ENCODE measurements at regions not wholly inside any gene's neighbourhood (a gene's known extent, or its start where the extent isn't known, plus 50 kb on each side); places are given as distances from the start of the nearest gene placed in this dataset.

DNA sequence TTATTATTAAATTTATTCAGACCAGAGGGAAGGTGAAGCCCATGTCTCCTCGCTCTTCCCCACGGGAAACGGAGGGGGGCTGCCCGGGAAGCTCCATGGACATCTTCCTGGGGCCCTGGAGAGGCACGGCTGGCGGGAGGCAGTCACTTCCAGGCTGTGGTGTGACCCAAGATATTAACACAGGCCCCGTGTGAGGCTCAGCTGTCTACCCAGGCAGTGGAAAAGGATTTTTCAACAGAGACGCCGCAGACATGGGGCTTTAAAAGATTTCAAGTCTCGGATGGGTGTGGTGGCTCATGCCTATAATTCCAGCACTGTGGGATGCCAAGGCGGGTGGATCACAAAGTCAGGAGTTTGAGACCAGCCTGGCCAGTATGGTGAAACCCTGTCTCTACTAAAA lies 117.9 kb downstream of the ERMARD start:
- DNase-seq: peak; percentile 3
- TF ChIP-seq CTCF (IDR thresholded peaks at IDR 0.05): no peak
- H3K9me3 ChIP-seq: no peaks in the 10 kb centered on the region
- H3K27ac ChIP-seq: no peak overlapping the region
- no peak overlapping the region for H3K9ac ChIP-seq (ENCODE audit: low read depth in 2 of 2, low read length in 2 of 2)
- intact Hi-C loops (cut with DNase I): no loop called here
- no peak overlapping the region for H3K4me3 ChIP-seq
- no peaks in the 10 kb centered on the region for H3K27me3 ChIP-seq
- no peaks in the 10 kb centered on the region for H3K36me3 ChIP-seq
- H3K4me1 ChIP-seq: no peaks in the 10 kb centered on the region

DNA sequence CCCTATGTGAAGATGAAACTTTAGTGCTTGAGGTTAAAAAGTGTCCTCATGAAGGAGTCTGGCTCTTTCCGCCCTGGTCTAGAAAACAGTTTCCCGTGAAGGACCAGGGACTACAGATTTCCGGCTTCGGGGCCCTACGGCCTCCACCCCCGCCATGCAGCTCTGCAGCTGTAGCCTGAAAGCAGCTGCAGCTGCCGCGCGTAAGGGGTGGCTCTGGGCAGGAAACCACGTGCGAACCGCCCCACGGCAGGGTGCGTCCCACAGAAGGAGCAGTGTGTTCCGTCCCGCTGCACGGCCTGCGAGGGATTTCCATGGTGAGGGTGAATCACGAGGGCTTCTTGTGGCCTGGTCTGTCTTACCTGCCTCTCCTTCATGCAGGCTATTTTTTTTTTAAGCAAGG lies 117.0 kb downstream of the ERMARD start:
- no peak overlapping the region for H3K27ac ChIP-seq

DNA sequence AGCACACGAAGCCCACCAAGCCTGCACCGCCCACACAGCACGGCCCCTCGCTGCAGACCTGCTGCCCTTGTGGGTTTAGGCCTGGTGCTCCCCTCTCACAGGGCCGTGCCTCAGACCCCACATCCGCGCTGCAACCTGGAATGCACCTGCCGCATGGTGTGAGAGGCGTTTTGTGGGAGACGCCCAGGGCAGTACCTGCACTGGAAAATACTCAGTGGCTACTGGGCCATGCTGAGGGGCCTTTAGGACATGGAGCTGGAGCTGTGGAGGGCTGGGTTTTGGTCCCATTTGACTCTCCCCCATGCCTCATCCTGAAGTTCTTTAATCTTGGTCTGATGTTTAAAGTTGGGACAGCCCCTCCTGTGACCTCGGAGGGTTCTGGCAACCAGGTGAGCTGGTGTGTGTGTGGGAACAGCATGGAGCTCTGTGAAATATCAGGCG lies 116.3 kb downstream of the ERMARD start:
- H3K9me3 ChIP-seq: no peaks in the 10 kb centered on the region
- H3K27ac ChIP-seq: no peak overlapping the region
- no peak overlapping the region for H3K4me3 ChIP-seq
- no peak for DNase-seq
- no peaks in the 10 kb centered on the region for H3K4me1 ChIP-seq
- no peak for TF ChIP-seq CTCF (IDR thresholded peaks at IDR 0.05)
- H3K36me3 ChIP-seq: no peaks in the 10 kb centered on the region
- intact Hi-C loops (cut with DNase I): no loop called here
- no peak overlapping the region for H3K9ac ChIP-seq (ENCODE audit: low read depth in 2 of 2, low read length in 2 of 2)
- no peaks in the 10 kb centered on the region for H3K27me3 ChIP-seq

More for the DNA sequence above, 117.0 kb downstream of the ERMARD start:
- DNase-seq: peak; percentile 38
- Histone ChIP-seq H3K4me1 (no peaks in the 10 kb centered on the region), H3K36me3 (no peaks in the 10 kb centered on the region), H3K9me3 (no peaks in the 10 kb centered on the region), H3K9ac (ENCODE audit: low read depth in 2 of 2, low read length in 2 of 2) (no peak overlapping the region), H3K4me3 (no peak overlapping the region), H3K27me3 (no peaks in the 10 kb centered on the region)
- no peak for TF ChIP-seq CTCF (IDR thresholded peaks at IDR 0.05)
- intact Hi-C loops (cut with DNase I): no loop called here

DNA sequence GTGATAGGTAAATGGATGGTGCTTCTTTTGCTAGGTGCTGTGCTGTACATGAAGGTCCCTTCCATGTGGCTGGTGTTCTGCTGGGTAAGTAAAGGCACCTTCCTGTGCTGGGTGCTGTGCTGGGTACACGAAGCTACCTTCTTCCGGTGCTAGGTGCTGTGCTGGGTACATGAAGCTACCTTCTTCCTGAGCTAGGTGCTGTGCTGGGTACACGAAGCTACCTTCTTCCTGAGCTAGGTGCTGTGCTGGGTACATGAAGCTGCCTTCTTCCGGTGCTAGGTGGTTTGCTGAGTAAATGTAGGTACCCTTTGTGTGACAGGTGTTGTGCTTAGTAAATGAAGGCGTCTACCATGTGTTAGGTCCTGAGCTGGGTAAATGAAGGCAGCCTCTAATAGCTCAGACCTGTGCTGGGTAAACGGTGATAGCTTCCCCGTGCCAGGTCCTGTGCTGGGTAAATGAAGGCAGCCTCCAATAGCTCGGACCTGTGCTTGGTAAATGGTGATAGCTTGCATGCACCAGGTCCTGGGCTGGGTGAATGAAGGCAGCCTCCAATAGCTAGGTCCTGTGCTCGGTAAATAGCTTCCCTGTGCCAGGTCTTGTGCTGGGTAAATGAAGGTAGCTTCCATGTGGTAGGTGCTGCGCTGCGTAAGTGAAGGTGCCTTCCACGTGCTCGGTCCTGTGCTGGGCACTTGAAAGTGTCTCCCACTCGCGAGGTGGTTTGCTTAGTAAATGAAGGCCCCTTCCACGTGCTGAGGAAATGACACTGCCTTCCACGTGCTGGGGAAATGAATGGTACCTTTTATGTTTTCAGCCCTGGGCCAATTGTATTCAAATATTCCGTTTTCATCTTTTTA lies 115.5 kb downstream of the ERMARD start:
- Histone ChIP-seq H3K27me3 (no peaks in the 10 kb centered on the region), H3K9ac (ENCODE audit: low read depth in 2 of 2, low read length in 2 of 2) (peak overlapping the region in 1 of 2 donors; percentile 12), H3K4me1 (no peaks in the 10 kb centered on the region), H3K27ac (no peak overlapping the region), H3K9me3 (no peaks in the 10 kb centered on the region), H3K36me3 (no peaks in the 10 kb centered on the region), H3K4me3 (no peak overlapping the region)
- no peak for DNase-seq
- intact Hi-C loops (cut with DNase I): no loop called here
- TF ChIP-seq CTCF (IDR thresholded peaks at IDR 0.05): no peak

- DNase-seq: no peak
- Histone ChIP-seq H3K27ac (no peak overlapping the region), H3K4me3 (no peak overlapping the region), H3K27me3 (no peaks in the 10 kb centered on the region), H3K36me3 (no peaks in the 10 kb centered on the region), H3K9me3 (no peaks in the 10 kb centered on the region), H3K9ac (ENCODE audit: low read depth in 2 of 2, low read length in 2 of 2) (peak overlapping the region in 1 of 2 donors; percentile 12), H3K4me1 (no peaks in the 10 kb centered on the region)
- TF ChIP-seq CTCF (IDR thresholded peaks at IDR 0.05): no peak
- intact Hi-C loops (cut with DNase I): no loop called here
Observed at GRCh38 chr6:169866140-169866534, 114.7 kb downstream of the ERMARD start.

Measured in colonic mucosa (tissue), 4 donors.